Brain microvascular endothelial cell (primary cell): ENCODE measurements at regions not wholly inside any gene's neighbourhood (a gene's known extent, or its start where the extent isn't known, plus 50 kb on each side); places are given as distances from the start of the nearest gene placed in this dataset.

Source experiments
- DNase-seq: peaks from one replicate; pipeline ENCODE4 v3.0.0-alpha.2; 2020
- H3K27ac ChIP-seq: fragments of 250-450 bp; sonication (Bioruptor Pico); 2 replicates; pipeline ENCODE4 v1.5.1; 2020; ENCODE audit warnings: mild to moderate bottlenecking, moderate library complexity
- H3K27me3 ChIP-seq: fragments of 250-450 bp; sonication (Bioruptor Pico); replicated peaks from 2 replicates; pipeline ENCODE4 v1.5.1; 2020; ENCODE audit warnings: mild to moderate bottlenecking
- H3K36me3 ChIP-seq: fragments of 250-450 bp; sonication (Bioruptor Pico); replicated peaks from 2 replicates; pipeline ENCODE4 v1.5.1; 2020; ENCODE audit warnings: mild to moderate bottlenecking
- H3K4me3 ChIP-seq: 2 replicates; pipeline ENCODE4 v1.5.1; 2011; ENCODE audit warnings: low read depth, mild to moderate bottlenecking, control low read depth, low read length, moderate library complexity
- CTCF ChIP-seq: IDR thresholded peaks from 2 replicates; pipeline ENCODE4 v1.5.1; 2011; ENCODE audit warnings: low read depth, mild to moderate bottlenecking, moderate library complexity, low read length, control low read depth, inconsistent platforms; ENCODE audit errors: missing control alignments
- in situ Hi-C: cut with HindIII; loops from 2 replicates; pipeline ENCODE4 v1.10.0; 2017; ENCODE audit warnings: low sequenced_read_pairs, low pct_ligation_motif_present

GRCh38 chr2:58886009-58886408, 644.9 kb upstream of the FANCL start:
- Histone ChIP-seq H3K4me3 (no peak overlapping the region), H3K27ac (no peak overlapping the region), H3K36me3 (no peaks in the 10 kb centered on the region), H3K27me3 (no peaks in the 10 kb centered on the region)
- DNase-seq = no peak
- no peak for TF ChIP-seq CTCF
- in situ Hi-C loops = no loop called here

- Histone ChIP-seq H3K4me3 (no peak overlapping the region), H3K27me3 (no peaks in the 10 kb centered on the region), H3K27ac (no peak overlapping the region), H3K36me3 (no peaks in the 10 kb centered on the region)
- in situ Hi-C loops = no loop called here
- DNase-seq = no peak
- TF ChIP-seq CTCF = no peak
Measured at GRCh38 chr2:58879834-58880233, 638.7 kb upstream of the FANCL start.

- Histone ChIP-seq H3K36me3 (no peaks in the 10 kb centered on the region), H3K27ac (no peak overlapping the region), H3K4me3 (no peak overlapping the region), H3K27me3 (no peaks in the 10 kb centered on the region)
- TF ChIP-seq CTCF = no peak
- in situ Hi-C loops = no loop called here
- DNase-seq = no peak
Measured at GRCh38 chr2:58878778-58879177, 637.7 kb upstream of the FANCL start.

GRCh38 chr2:58876126-58876525, 635.0 kb upstream of the FANCL start:
- no peak for TF ChIP-seq CTCF
- DNase-seq = no peak
- Histone ChIP-seq H3K27ac (no peak overlapping the region), H3K4me3 (no peak overlapping the region), H3K36me3 (no peaks in the 10 kb centered on the region), H3K27me3 (no peaks in the 10 kb centered on the region)
- in situ Hi-C loops = no loop called here

- in situ Hi-C loops = no loop called here
- Histone ChIP-seq H3K27ac (no peak overlapping the region), H3K27me3 (no peaks in the 10 kb centered on the region), H3K4me3 (no peak overlapping the region), H3K36me3 (no peaks in the 10 kb centered on the region)
- no peak for TF ChIP-seq CTCF
- no peak for DNase-seq
Measured at GRCh38 chr2:58875436-58875835, 634.3 kb upstream of the FANCL start.

- Histone ChIP-seq H3K36me3 (no peaks in the 10 kb centered on the region), H3K27ac (no peak overlapping the region), H3K27me3 (no peaks in the 10 kb centered on the region), H3K4me3 (no peak overlapping the region)
- in situ Hi-C loops = no loop called here
- DNase-seq = no peak
- peak; percentile 33 for TF ChIP-seq CTCF
Measured at GRCh38 chr2:58871469-58872142, 630.5 kb upstream of the FANCL start.
